WTC11 (cell line): ENCODE measurements at regions not wholly inside any gene's neighbourhood (a gene's known extent, or its start where the extent isn't known, plus 50 kb on each side); places are given as distances from the start of the nearest gene placed in this dataset.

Source experiments
- ATAC-seq: fragments of 200-7000 bp; cut with Tn5 transposase; 2 replicates; pipeline ENCODE4 v1.10.0; 2021; ENCODE audit warnings: mild to moderate bottlenecking, moderate library complexity
- CTCF ChIA-PET: fragments of 300-600 bp; sonication (Branson Sonifier 250); formaldehyde crosslinking; loops from one replicate; lab custom pipeline; 2021; ENCODE audit warnings: antibody characterized with exemption; lab: Charles Lee
- POLR2A ChIA-PET: fragments of 350-600 bp; sonication (Branson Sonifier 250); formaldehyde crosslinking; loops from one replicate; lab custom pipeline; 2021; ENCODE audit warnings: antibody characterized with exemption; lab: Charles Lee
- DNase-seq: peaks from one replicate; pipeline ENCODE4 v3.0.0; 2021; ENCODE audit warnings: low spot score
- H3K27ac Mint-ChIP-seq: 2 replicates; pipeline ENCODE4 v1.8.0; 2021; ENCODE audit warnings: mixed read lengths
- H3K27me3 Mint-ChIP-seq: 2 replicates; pipeline ENCODE4 v1.8.0; 2021; ENCODE audit warnings: low read depth, mild to moderate bottlenecking, moderate library complexity, mixed read lengths
- H3K36me3 Mint-ChIP-seq: 2 replicates; pipeline ENCODE4 v1.8.0; 2021; ENCODE audit warnings: mixed read lengths
- H3K4me1 Mint-ChIP-seq: 2 replicates; pipeline ENCODE4 v1.8.0; 2022; ENCODE audit warnings: mixed read lengths
- H3K4me3 Mint-ChIP-seq: 2 replicates; pipeline ENCODE4 v1.8.0; 2021; ENCODE audit warnings: mild to moderate bottlenecking, moderate library complexity, mixed read lengths
- H3K9me3 Mint-ChIP-seq: 2 replicates; pipeline ENCODE4 v1.8.0; 2021; ENCODE audit warnings: mixed read lengths
- ATF2 ChIP-seq: sonication (generic); formaldehyde crosslinking; IDR thresholded peaks from 2 replicates; pipeline ENCODE4 v1.8.1; 2022; ENCODE audit warnings: low read depth, missing genetic modification reagents, borderline replicate concordance
- ATF3 ChIP-seq: sonication (generic); formaldehyde crosslinking; conservative IDR thresholded peaks from 2 replicates; pipeline ENCODE4 v1.8.1; 2022; ENCODE audit warnings: mild to moderate bottlenecking, missing genetic modification reagents
- CTCF ChIP-seq: fragments of 200-600 bp; IDR thresholded peaks from 2 replicates; pipeline ENCODE4 v1.8.0; 2022; ENCODE audit warnings: antibody characterized with exemption
- E2F4 ChIP-seq: sonication (generic); formaldehyde crosslinking; IDR thresholded peaks from 2 replicates; pipeline ENCODE4 v1.8.1; 2022; ENCODE audit warnings: low read depth, mild to moderate bottlenecking, moderate library complexity, missing genetic modification reagents, borderline replicate concordance
- ELF4 ChIP-seq: sonication (generic); formaldehyde crosslinking; IDR thresholded peaks from 2 replicates; pipeline ENCODE4 v1.8.1; 2022; ENCODE audit warnings: low read depth, mild to moderate bottlenecking, moderate library complexity, missing genetic modification reagents
- FOXK1 ChIP-seq: sonication (generic); formaldehyde crosslinking; IDR thresholded peaks from 2 replicates; pipeline ENCODE4 v1.8.0; 2022; ENCODE audit warnings: mild to moderate bottlenecking, moderate library complexity, missing genetic modification reagents
- HMGXB4 ChIP-seq: sonication (generic); formaldehyde crosslinking; IDR thresholded peaks from 2 replicates; pipeline ENCODE4 v1.8.1; 2023; ENCODE audit warnings: mild to moderate bottlenecking, moderate library complexity, missing genetic modification reagents
- IRF1 ChIP-seq: sonication (generic); formaldehyde crosslinking; IDR thresholded peaks from 2 replicates; pipeline ENCODE4 v1.8.0; 2023; ENCODE audit warnings: missing genetic modification reagents
- MLX ChIP-seq: sonication (generic); formaldehyde crosslinking; IDR thresholded peaks from 2 replicates; pipeline ENCODE4 v1.8.1; 2023; ENCODE audit warnings: mild to moderate bottlenecking, missing genetic modification reagents, moderate library complexity
- MXD4 ChIP-seq: fragments of 250-450 bp; sonication (Bioruptor Pico); IDR thresholded peaks from 2 replicates; pipeline ENCODE4 v1.8.0; 2021; ENCODE audit warnings: mild to moderate bottlenecking, moderate library complexity, borderline replicate concordance
- NR1H2 ChIP-seq: sonication (generic); formaldehyde crosslinking; IDR thresholded peaks from 2 replicates; pipeline ENCODE4 v1.9.0; 2021; ENCODE audit warnings: mild to moderate bottlenecking, moderate library complexity, missing genetic modification reagents
- SMAD4 ChIP-seq: sonication (generic); formaldehyde crosslinking; IDR thresholded peaks from 2 replicates; pipeline ENCODE4 v1.8.0; 2022; ENCODE audit warnings: mild to moderate bottlenecking, missing genetic modification reagents
- SOX15 ChIP-seq: fragments of 250-450 bp; sonication (Bioruptor Pico); IDR thresholded peaks from 2 replicates; pipeline ENCODE4 v1.9.0; 2021; ENCODE audit warnings: mild to moderate bottlenecking
- TEAD4 ChIP-seq: sonication (generic); formaldehyde crosslinking; IDR thresholded peaks from 2 replicates; pipeline ENCODE4 v1.8.0; 2022; ENCODE audit warnings: mild to moderate bottlenecking, missing genetic modification reagents
- TP53 ChIP-seq: sonication (generic); formaldehyde crosslinking; IDR thresholded peaks from 2 replicates; pipeline ENCODE4 v1.8.1; 2023; ENCODE audit warnings: mild to moderate bottlenecking, missing genetic modification reagents
- ZNF219 ChIP-seq: sonication (generic); formaldehyde crosslinking; IDR thresholded peaks from 2 replicates; pipeline ENCODE4 v1.8.0; 2023; ENCODE audit warnings: missing genetic modification reagents, mild to moderate bottlenecking, borderline replicate concordance
- ZNF232 ChIP-seq: sonication (generic); formaldehyde crosslinking; IDR thresholded peaks from 2 replicates; pipeline ENCODE4 v1.8.0; 2022; ENCODE audit warnings: mild to moderate bottlenecking, missing genetic modification reagents
- ZNF425 ChIP-seq: fragments of 250-450 bp; sonication (Bioruptor Pico); conservative IDR thresholded peaks from 2 replicates; pipeline ENCODE4 v1.9.0; 2021; ENCODE audit warnings: mild to moderate bottlenecking
- ZNF532 ChIP-seq: fragments of 250-450 bp; sonication (Bioruptor Pico); IDR thresholded peaks from 2 replicates; pipeline ENCODE4 v1.9.0; 2021; ENCODE audit warnings: mild to moderate bottlenecking, borderline replicate concordance

GRCh38 chr1:195790514-195791168 lies 817.6 kb downstream of the KCNT2 start:
- H3K4me3 Mint-ChIP-seq: no peak overlapping the region
- no peak overlapping the region for H3K27ac Mint-ChIP-seq
- ATAC-seq (no peak), DNase-seq (no peak)
- H3K36me3 Mint-ChIP-seq: peaks cover 21% of the 10 kb centered on the region
- TF ChIP-seq ZNF219 (CRISPR knock-in tag) (no peak), TP53 (no peak), SOX15 (CRISPR knock-in tag) (no peak), E2F4 (CRISPR knock-in tag) (no peak), MLX (CRISPR knock-in tag) (no peak), CTCF (no peak), TEAD4 (CRISPR knock-in tag) (no peak), MXD4 (CRISPR knock-in tag) (no peak), HMGXB4 (no peak), SMAD4 (CRISPR knock-in tag) (no peak), ZNF232 (CRISPR knock-in tag) (no peak), NR1H2 (CRISPR knock-in tag) (no peak), IRF1 (no peak), ZNF532 (CRISPR knock-in tag) (no peak), ATF2 (CRISPR knock-in tag) (no peak), FOXK1 (CRISPR knock-in tag) (no peak), ZNF425 (no peak), ELF4 (no peak), ATF3 (no peak)
- peaks cover 11% of the 10 kb centered on the region for H3K4me1 Mint-ChIP-seq
- H3K9me3 Mint-ChIP-seq: peaks cover 29% of the 10 kb centered on the region
- CTCF ChIA-PET: no interaction called here
- POLR2A ChIA-PET: no interaction called here
- no peaks in the 10 kb centered on the region for H3K27me3 Mint-ChIP-seq
